GM21786 (cell line): ENCODE measurements at regions not wholly inside any gene's neighbourhood (a gene's known extent, or its start where the extent isn't known, plus 50 kb on each side); places are given as distances from the start of the nearest gene placed in this dataset.

ENCODE experiments used
- ATAC-seq: cut with Tn5 transposase; IDR thresholded peaks from one replicate; pipeline ENCODE4 v1.9.1; 2021; ENCODE audit not compliant: unreplicated experiment

- ATAC-seq: no peak
Observed at GRCh38 chr2:59892398-59892797, 661.1 kb downstream of the BCL11A start.

- no peak for ATAC-seq
Observed at GRCh38 chr2:59889305-59889704, 664.1 kb downstream of the BCL11A start.

- no peak for ATAC-seq
Observed at GRCh38 chr2:59888706-59889105, 664.7 kb downstream of the BCL11A start.

DNA sequence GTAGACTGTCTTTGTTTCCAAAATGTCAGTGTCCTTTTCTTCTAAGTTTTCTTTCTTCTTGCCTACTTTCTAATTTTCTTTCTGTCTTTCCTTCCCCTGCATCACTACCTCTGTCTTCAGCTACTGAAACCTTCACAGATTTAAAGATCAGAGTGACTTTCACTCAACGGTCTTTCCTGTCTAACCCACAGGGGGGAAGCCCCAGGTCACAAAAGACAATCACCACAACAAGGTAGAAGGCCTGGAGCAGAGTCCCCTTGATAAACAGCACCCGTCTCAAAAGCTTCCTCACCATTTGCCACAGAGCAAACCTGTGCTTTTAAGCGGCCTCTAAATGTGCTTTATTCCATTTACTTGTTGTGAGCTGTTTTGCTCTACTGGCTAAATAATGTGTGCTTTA is 665.4 kb downstream of the BCL11A start:
- ATAC-seq: peak; percentile 98

DNA sequence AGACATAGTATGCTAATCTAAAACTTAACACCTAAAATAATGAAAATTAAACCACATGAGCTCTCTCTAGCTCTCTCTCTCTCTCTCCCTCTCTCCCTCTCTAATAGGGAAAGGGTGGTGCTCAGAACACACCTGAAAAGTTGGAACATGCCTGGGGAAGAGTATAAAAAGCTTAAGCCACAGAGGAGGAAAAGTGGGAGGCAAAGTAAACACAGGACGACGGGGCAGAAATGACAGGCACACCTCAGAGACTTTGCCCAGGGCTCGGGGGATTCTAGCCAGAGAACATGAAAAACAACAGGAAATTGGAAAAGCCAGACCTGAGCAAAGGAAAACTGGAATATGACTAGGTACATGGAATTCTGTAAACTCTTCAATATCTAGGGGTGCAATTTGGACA is 666.1 kb downstream of the BCL11A start:
- no peak for ATAC-seq

DNA sequence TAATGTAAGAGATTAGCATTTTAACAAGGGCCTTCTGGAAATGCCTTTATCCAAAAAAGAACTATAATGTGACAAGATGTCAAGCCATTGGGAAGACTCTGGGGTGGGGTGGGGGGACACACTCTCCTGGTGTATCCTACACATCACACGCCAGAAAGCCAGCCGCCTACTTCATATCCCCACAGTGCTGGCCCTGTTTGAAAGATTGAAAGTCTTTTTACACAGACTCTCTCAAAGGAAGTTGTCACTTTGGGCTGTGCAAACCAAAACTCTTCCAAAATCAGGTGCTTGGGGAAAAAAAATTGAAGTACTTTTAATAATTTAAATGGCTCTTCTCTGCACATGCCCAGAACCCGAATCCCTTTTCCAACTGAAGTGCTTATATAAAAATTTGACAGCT is 666.7 kb downstream of the BCL11A start:
- ATAC-seq: no peak

- no peak for ATAC-seq
Observed at GRCh38 chr2:59885541-59885940, 667.9 kb downstream of the BCL11A start.

DNA sequence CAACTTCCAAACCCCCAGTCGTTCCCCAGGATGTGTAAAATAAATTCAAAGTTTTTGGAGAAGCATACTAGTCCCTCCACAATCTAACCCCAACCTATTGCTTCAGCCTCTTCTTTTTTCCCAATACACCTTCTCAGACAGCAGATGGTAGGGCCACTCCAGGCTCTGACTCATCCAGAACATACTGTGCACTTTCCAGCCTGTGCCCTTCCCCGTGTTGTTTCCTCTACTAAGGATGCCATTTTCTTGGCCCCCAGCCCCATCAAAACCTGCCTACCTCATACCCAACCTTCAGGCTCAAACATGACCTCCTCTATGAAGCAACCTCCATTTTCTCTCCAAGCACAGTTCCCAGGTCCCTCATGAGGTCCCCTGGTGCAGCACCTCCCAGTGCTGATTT is 669.3 kb downstream of the BCL11A start:
- no peak for ATAC-seq

- ATAC-seq: no peak
Observed at GRCh38 chr2:59882822-59883221, 670.6 kb downstream of the BCL11A start.

- ATAC-seq: no peak
Observed at GRCh38 chr2:59882279-59882678, 671.2 kb downstream of the BCL11A start.

GRCh38 chr2:59881218-59881617 is 672.2 kb downstream of the BCL11A start:
- ATAC-seq: no peak

- ATAC-seq: no peak
Observed at GRCh38 chr2:59879700-59880131, 673.7 kb downstream of the BCL11A start.

GRCh38 chr2:59875836-59876235 is 677.6 kb downstream of the BCL11A start:
- no peak for ATAC-seq

DNA sequence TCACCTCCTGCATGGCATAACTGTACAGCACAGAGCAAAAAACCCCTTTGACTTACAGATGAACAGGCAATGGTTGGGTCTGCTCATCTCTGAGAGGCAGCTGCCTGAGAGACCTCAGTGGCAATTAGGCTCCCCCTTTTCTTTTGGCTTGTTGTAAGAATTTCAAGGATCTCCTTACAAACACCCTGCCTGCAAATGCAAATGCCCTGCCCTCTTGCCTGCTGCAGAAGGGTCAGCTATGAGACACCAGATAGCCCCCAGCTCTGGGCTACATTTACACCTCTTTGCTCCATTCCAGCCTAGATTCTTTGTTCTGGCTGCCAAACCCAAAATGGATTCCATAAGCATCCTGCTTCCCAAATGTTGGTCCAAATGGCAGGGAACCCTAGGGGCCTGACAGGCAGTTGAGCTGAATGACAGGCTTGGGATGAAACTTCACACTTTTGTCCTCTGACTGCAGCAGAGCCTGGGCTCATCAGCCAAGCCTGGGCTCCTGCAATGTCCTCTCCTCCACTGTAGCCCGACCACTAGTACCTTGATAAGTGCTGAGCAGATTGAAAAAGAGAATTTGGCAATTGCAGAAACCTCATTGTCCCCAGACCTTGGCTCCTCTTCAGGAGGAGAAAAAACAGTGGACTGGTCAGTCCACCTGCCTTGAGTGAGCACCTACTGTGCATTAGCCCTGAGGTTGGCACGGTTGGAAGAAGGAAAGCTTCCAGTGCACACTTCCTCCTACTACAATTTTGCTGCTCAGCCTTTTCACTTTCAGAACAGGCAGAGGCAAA is 678.3 kb downstream of the BCL11A start:
- ATAC-seq: no peak

- ATAC-seq: no peak
Observed at GRCh38 chr2:59874361-59874760, 679.1 kb downstream of the BCL11A start.

- no peak for ATAC-seq
Observed at GRCh38 chr2:59871830-59872229, 681.6 kb downstream of the BCL11A start.

DNA sequence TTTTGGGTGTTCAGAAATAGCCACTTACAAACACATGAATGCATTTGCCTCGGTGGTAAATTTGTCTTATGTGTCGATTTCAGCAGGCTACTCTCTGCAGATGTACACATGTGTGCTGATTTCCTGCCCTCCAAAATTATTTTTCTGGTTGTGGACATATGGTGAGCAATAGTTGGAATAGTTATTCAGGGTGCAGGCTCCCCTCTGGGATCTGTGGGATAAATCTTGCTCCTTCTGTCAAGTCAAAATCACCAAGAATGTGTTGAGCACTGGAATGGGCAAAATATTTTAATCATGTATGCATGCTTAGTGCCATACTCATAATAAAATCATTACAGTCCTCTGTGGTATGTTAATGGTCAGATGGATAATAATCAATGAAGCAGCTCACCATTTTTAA is 684.5 kb downstream of the BCL11A start:
- ATAC-seq: no peak

- no peak for ATAC-seq
Observed at GRCh38 chr2:59866436-59866835, 687.0 kb downstream of the BCL11A start.

DNA sequence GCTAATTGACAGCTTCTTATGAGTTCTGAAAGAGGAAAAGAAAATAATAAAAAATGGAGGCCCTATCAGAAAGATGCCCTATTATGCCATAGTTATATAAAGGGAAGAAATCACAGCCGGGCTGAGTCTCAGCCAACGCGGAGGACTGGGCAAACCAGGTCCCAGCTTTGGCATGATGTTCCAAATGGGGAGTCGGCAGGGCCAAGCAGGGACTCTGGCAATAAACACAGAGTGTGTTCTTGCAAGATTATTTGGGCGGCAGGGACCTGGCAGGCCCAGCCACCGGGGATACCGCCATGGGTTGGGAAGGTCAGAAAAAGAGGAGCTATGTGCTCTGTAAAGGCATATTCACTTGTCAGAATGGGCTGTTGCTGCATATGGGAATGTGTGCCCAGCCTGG is 694.9 kb downstream of the BCL11A start:
- ATAC-seq: no peak

DNA sequence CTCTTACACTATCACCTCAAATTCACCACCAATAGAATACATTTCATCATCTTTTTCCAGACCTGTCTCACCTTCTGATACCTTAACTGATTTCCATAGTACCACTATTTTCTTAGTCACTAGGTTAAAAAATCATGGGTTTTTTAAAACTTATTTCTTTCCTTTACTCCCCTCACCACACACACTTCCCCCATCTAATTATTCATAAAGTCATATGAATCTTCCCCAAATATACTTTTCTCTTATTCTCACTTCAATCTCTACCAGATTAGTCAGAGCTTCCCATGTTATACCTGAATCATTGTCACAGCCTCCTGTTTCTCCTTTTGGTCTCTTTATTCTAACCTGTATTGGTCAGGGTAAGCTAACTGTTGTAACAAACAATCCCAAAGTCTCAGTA is 696.3 kb downstream of the BCL11A start:
- no peak for ATAC-seq

DNA sequence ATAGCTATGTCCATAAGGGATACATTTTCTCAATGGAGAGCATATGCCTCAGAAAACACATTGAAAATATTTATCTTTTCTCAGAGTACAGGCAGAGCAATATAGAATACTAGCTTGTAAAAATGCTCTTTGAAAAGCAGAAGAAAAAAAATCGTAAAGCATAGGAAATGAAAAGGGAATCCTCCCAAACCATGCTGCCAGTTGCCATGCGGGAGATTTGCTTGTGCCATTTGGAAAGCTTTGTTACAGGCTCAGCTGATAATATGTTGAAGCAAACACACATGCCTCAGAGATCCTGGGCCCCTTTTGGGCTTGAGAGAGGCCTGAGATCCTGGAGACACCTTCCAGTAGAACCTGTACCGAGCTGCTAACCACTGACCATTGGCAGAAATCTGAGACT is 697.1 kb downstream of the BCL11A start:
- no peak for ATAC-seq

GRCh38 chr2:59853032-59853431 is 700.4 kb downstream of the BCL11A start:
- ATAC-seq: no peak

DNA sequence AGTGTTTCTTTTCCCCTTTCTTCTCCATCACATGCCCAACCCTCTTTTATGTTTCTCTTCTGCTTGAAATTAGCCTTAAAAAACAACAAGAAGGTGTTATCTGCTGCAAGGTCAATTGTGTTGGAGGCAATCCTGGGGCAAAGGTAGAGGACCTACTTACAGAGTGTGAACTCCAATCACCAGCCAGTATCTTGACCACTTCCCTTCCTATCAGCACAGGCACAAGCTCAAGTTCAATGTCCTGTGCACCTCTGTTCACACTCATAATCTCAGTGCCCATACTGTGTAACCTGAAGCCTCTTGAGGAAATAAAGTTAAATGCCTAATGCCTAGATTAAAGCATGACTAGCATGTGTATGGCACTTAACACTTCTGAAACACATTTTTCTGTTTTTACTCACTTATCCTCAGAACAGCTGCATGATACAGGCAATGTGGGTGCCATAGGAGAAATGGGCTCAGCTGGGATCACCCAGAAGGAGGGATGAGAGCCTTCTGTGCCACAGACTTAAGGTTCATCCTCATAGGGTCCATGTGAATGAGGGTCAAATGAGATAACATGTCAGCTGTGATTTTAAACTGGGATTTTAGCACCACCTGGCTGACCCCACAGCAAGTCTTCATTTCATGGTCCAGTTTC is 701.5 kb downstream of the BCL11A start:
- ATAC-seq: no peak
